Esophagus squamous epithelium (tissue), 4 donors: ENCODE measurements at regions not wholly inside any gene's neighbourhood (a gene's known extent, or its start where the extent isn't known, plus 50 kb on each side); places are given as distances from the start of the nearest gene placed in this dataset.
"Not testable (repeated sequence)": the region's sequence is repeated elsewhere in the genome, so short reads cannot be mapped to it uniquely, and the experiment has no call there.

Source experiments
- CTCF ChIP-seq, 6 experiments: fragments of 450-650 bp in 4 of 6; fragments of 200-600 bp in 2 of 6; sonication (generic) in 2 of 6; IDR thresholded peaks; one replicate each; pipeline ENCODE4 v1.5.1; 2016 to 2019; ENCODE audit warnings: antibody characterized with exemption in 6 of 6, mild to moderate bottlenecking in 4 of 6, moderate library complexity in 4 of 6
- POLR2A ChIP-seq, 4 donors: fragments of 450-650 bp; IDR thresholded peaks; one replicate each; pipeline ENCODE4 v1.6.1; 2017; ENCODE audit warnings: antibody characterized with exemption in 4 of 4, mild to moderate bottlenecking in 4 of 4, moderate library complexity in 3 of 4

- not testable (repeated sequence) for TF ChIP-seq CTCF, POLR2A (IDR thresholded peaks at IDR 0.05)
Observed at GRCh38 chr6:78386854-78387253, 480.5 kb upstream of the IRAK1BP1 start.
